Ectodermal cell (in vitro differentiated cells): ENCODE measurements at regions not wholly inside any gene's neighbourhood (a gene's known extent, or its start where the extent isn't known, plus 50 kb on each side); places are given as distances from the start of the nearest gene placed in this dataset.

Source experiments
- H3K27ac ChIP-seq: 2 replicates; pipeline ENCODE4 v1.7.0; 2013; ENCODE audit warnings: mild to moderate bottlenecking, low read depth, low read length; ENCODE audit not compliant: insufficient read depth, poor library complexity, severe bottlenecking
- H3K27me3 ChIP-seq: 2 replicates; pipeline ENCODE4 v1.7.0; 2013; ENCODE audit warnings: mild to moderate bottlenecking, low read length; ENCODE audit not compliant: insufficient read depth, control insufficient read depth, poor library complexity, severe bottlenecking
- H3K36me3 ChIP-seq: one replicate; pipeline ENCODE4 v1.7.0; 2013; ENCODE audit warnings: low read length; ENCODE audit not compliant: control insufficient read depth, insufficient read depth
- H3K4me1 ChIP-seq: one replicate; pipeline ENCODE4 v1.7.0; 2013; ENCODE audit warnings: low read length; ENCODE audit not compliant: control insufficient read depth, insufficient read depth
- H3K4me3 ChIP-seq: 2 replicates; pipeline ENCODE4 v1.7.0; 2013; ENCODE audit warnings: low read depth, low read length, control low read depth; ENCODE audit not compliant: insufficient read depth
- H3K9me3 ChIP-seq: 2 replicates; pipeline ENCODE4 v1.7.0; 2013; ENCODE audit warnings: mild to moderate bottlenecking, low read length, moderate library complexity; ENCODE audit not compliant: control insufficient read depth
- WGBS, 2 experiments: methylation state at CpG; one replicate each; pipeline ENCODE4 v1.1.7; 2013; ENCODE audit warnings: missing lambda C conversion rate in 2 of 2; 5-methylcytosine and 5-hydroxymethylcytosine counted together

- no peaks in the 10 kb centered on the region for H3K36me3 ChIP-seq
- no peaks in the 10 kb centered on the region for H3K27me3 ChIP-seq
- H3K4me1 ChIP-seq: no peaks in the 10 kb centered on the region
- no peaks in the 10 kb centered on the region for H3K9me3 ChIP-seq
- H3K4me3 ChIP-seq: no peak overlapping the region
- 96 to 98% methylated on average over 2 of the region's 2 CpGs for WGBS, 2 experiments
- no peak overlapping the region for H3K27ac ChIP-seq
These were observed 95.9 kb upstream of the CDH13 start for GRCh38 chr16:82530883-82531282.

GRCh38 chr16:82527101-82527500 lies 99.7 kb upstream of the CDH13 start:
- Histone ChIP-seq H3K36me3 (no peaks in the 10 kb centered on the region), H3K4me1 (no peaks in the 10 kb centered on the region), H3K27me3 (no peaks in the 10 kb centered on the region), H3K27ac (no peak overlapping the region), H3K4me3 (no peak overlapping the region), H3K9me3 (no peaks in the 10 kb centered on the region)
- WGBS, 2 experiments: 90 to 94% methylated on average over 7 of the region's 7 CpGs

DNA sequence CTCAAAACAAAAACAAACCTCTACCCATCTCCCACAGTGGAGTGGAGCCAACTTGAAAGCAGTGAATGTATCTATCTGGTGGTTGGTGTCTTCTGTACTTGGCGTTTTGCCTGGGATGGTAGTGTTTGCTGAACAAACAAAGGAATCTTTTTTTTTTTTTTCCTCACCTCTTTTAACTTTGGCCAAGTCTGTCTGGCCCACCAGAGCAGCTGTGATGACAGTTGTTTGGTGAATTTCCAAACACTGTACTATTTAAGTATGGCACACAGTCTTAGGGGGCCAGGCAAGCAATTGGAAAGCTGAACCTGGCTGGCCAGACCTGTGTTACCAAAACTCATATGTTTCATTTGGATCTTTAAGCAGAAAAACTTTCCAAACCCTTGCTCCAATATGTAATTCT lies 101.8 kb upstream of the CDH13 start:
- Histone ChIP-seq H3K36me3 (no peaks in the 10 kb centered on the region), H3K27ac (no peak overlapping the region), H3K4me3 (no peak overlapping the region), H3K4me1 (no peaks in the 10 kb centered on the region), H3K9me3 (no peaks in the 10 kb centered on the region), H3K27me3 (no peaks in the 10 kb centered on the region)
- 94% methylated on average over 1 of the region's 1 CpG; no CpG with 5 or more reads in 1 of the 2 experiments for WGBS, 2 experiments

GRCh38 chr16:82523815-82524214 lies 103.0 kb upstream of the CDH13 start:
- WGBS, 2 experiments: 59 to 66% methylated on average over 1 of the region's 1 CpG
- H3K36me3 ChIP-seq: no peaks in the 10 kb centered on the region
- no peaks in the 10 kb centered on the region for H3K9me3 ChIP-seq
- H3K4me3 ChIP-seq: no peak overlapping the region
- no peak overlapping the region for H3K27ac ChIP-seq
- no peaks in the 10 kb centered on the region for H3K4me1 ChIP-seq
- H3K27me3 ChIP-seq: no peaks in the 10 kb centered on the region

GRCh38 chr16:82522026-82522425 lies 104.7 kb upstream of the CDH13 start:
- no peaks in the 10 kb centered on the region for H3K36me3 ChIP-seq
- no peak overlapping the region for H3K4me3 ChIP-seq
- no peak overlapping the region for H3K27ac ChIP-seq
- H3K9me3 ChIP-seq: no peaks in the 10 kb centered on the region
- no peaks in the 10 kb centered on the region for H3K27me3 ChIP-seq
- no peaks in the 10 kb centered on the region for H3K4me1 ChIP-seq
- 92 to 97% methylated on average over 6 of the region's 6 CpGs for WGBS, 2 experiments

DNA sequence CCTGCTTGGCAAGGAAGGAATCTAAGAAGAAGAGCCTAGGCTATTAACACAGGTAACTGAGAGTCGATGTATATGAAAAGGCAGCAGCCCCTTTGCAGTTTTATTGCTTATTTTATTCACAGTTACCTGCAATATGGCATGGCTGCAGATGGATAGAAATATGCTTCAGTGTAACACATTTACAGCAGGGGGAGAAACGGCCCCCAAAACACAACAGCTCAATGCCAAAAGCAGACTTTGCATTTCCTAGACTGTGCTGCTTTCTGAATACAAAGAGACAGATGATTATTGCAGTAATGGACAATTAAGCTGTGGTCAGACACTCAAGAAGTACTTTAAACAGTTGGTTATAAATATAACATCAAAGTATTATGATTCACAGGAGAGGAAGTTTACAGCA lies 108.0 kb upstream of the CDH13 start:
- 71 to 91% methylated on average over 1 to 2 of the region's 2 CpGs for WGBS, 2 experiments
- H3K27ac ChIP-seq: no peak overlapping the region
- no peaks in the 10 kb centered on the region for H3K36me3 ChIP-seq
- no peaks in the 10 kb centered on the region for H3K4me1 ChIP-seq
- H3K4me3 ChIP-seq: no peak overlapping the region
- no peaks in the 10 kb centered on the region for H3K27me3 ChIP-seq
- no peaks in the 10 kb centered on the region for H3K9me3 ChIP-seq

- Histone ChIP-seq H3K4me3 (no peak overlapping the region), H3K4me1 (no peaks in the 10 kb centered on the region), H3K36me3 (no peaks in the 10 kb centered on the region), H3K27me3 (no peaks in the 10 kb centered on the region), H3K27ac (no peak overlapping the region), H3K9me3 (no peaks in the 10 kb centered on the region)
- WGBS, 2 experiments: 89 to 94% methylated on average over 4 of the region's 4 CpGs
These were observed 112.5 kb upstream of the CDH13 start for GRCh38 chr16:82514262-82514661.

DNA sequence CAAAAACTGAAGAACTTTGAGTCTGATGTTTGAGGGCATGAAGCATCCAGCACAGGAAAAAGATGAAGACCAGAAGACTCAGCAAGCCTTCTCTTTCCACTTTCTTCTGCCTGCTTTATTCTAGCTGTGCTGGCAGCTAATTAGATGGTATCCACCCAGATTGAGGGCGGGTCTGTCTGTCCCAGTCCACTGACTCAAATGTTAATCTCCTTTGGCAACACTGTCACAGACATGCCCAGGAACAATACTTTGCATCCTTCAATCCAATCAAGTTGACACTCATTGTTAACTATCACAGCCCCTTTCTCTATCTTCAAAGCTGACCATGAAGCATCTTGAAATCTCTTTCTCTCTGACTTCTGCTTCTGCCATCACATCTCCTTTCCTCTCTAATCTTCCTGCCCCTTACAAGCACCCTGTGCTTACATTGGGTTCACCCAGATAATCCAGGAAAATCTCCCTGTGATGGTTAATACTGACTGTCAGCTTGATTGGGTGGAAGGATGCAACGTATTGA lies 115.9 kb upstream of the CDH13 start:
- Histone ChIP-seq H3K27me3 (no peaks in the 10 kb centered on the region), H3K36me3 (no peaks in the 10 kb centered on the region), H3K4me3 (no peak overlapping the region), H3K4me1 (no peaks in the 10 kb centered on the region), H3K9me3 (no peaks in the 10 kb centered on the region), H3K27ac (no peak overlapping the region)
- WGBS, 2 experiments: 83 to 90% methylated on average over 2 of the region's 2 CpGs

GRCh38 chr16:82509691-82510430 lies 116.9 kb upstream of the CDH13 start:
- Histone ChIP-seq H3K36me3 (no peaks in the 10 kb centered on the region), H3K27ac (no peak overlapping the region), H3K4me3 (no peak overlapping the region), H3K27me3 (no peaks in the 10 kb centered on the region), H3K9me3 (no peaks in the 10 kb centered on the region), H3K4me1 (no peaks in the 10 kb centered on the region)
- 94 to 96% methylated on average over 5 of the region's 5 CpGs for WGBS, 2 experiments

GRCh38 chr16:82506692-82507670 lies 119.8 kb upstream of the CDH13 start:
- WGBS, 2 experiments: 86% methylated on average over 19 of the region's 19 CpGs
- H3K4me1 ChIP-seq: no peaks in the 10 kb centered on the region
- H3K27me3 ChIP-seq: no peaks in the 10 kb centered on the region
- no peak overlapping the region for H3K4me3 ChIP-seq
- H3K9me3 ChIP-seq: no peaks in the 10 kb centered on the region
- H3K27ac ChIP-seq: no peak overlapping the region
- H3K36me3 ChIP-seq: no peaks in the 10 kb centered on the region
